K562 (cell line): ENCODE measurements at regions not wholly inside any gene's neighbourhood (a gene's known extent, or its start where the extent isn't known, plus 50 kb on each side); places are given as distances from the start of the nearest gene placed in this dataset.

Experiments used
- ATAC-seq: fragments of 200-7000 bp; cut with Tn5 transposase; 3 replicates; pipeline ENCODE4 v1.9.1; 2020; ENCODE audit warnings: moderate library complexity
- BruUV-seq: library from RNA; stranded (reverse); fragments of 400-500 nt; replicated peaks from 2 replicates; lab custom pipeline; 2021; lab: Mats Ljungman, UMichigan
- CTCF ChIA-PET: fragments of 300-600 bp; formaldehyde crosslinking; extraction: SDS; loops from one replicate; lab custom pipeline; 2021; ENCODE audit warnings: low intra/inter-chr PET ratio; lab: Yijun Ruan, JAX
- POLR2A ChIA-PET: fragments of 300-600, 350-650 bp; sonication (Branson Sonifier 250); formaldehyde crosslinking; extraction: SDS; loops from one replicate; lab custom pipeline; 2021; ENCODE audit warnings: antibody characterized with exemption, inconsistent platforms; lab: Yijun Ruan, JAX
- DNase-seq, 4 experiments: peaks; one replicate each; pipeline versions ENCODE4 v3.0.0 to v3.0.0-alpha.2; 2011 to 2018; ENCODE audit warnings: low spot score in 3 of 4, mixed read lengths in 3 of 4; ENCODE audit errors: extremely low read depth in 1 of 4
- FAIRE-seq: peaks from 2 replicates; lab custom pipeline; 2011; peaks lifted over from hg19 to GRCh38; lab: Jason Lieb, UNC
- H2AFZ ChIP-seq: 2 replicates; pipeline ENCODE4 v1.6.0; 2011; ENCODE audit warnings: low read depth, low read length, control low read depth, inconsistent platforms
- H3K27ac ChIP-seq: fragments of 200-600 bp; 3 replicates; pipeline ENCODE4 v1.8.0; 2011; ENCODE audit warnings: low read depth, mild to moderate bottlenecking, control low read depth, inconsistent platforms, low read length, moderate library complexity, mixed read lengths; ENCODE audit errors: extremely low read depth
- H3K27me3 ChIP-seq, 2 experiments: fragments of 300-600 bp in 1 of 2; 2 replicates in 1 of 2; 3 replicates in 1 of 2; pipeline versions ENCODE4 v1.6.0 to v1.8.0; 2011; ENCODE audit warnings: inconsistent platforms in 2 of 2, low read length in 2 of 2, mild to moderate bottlenecking in 1 of 2, mixed read lengths in 1 of 2, moderate library complexity in 1 of 2; ENCODE audit not compliant: control insufficient read depth in 2 of 2, insufficient read depth in 2 of 2
- H3K36me3 ChIP-seq: fragments of 300-600 bp; 3 replicates; pipeline ENCODE4 v1.8.0; 2011; ENCODE audit warnings: mild to moderate bottlenecking, low read length, inconsistent platforms; ENCODE audit not compliant: control insufficient read depth, insufficient read depth
- H3K4me1 ChIP-seq, 2 experiments: fragments of 200-600 bp in 1 of 2; replicated peaks in 1 of 2; 2 replicates in 1 of 2; 3 replicates in 1 of 2; pipeline versions ENCODE4 v1.5.1 to v1.8.0; 2011; ENCODE audit warnings: inconsistent platforms in 2 of 2, low read length in 2 of 2, mild to moderate bottlenecking in 1 of 2, mixed read lengths in 1 of 2, moderate library complexity in 1 of 2; ENCODE audit not compliant: control insufficient read depth in 2 of 2, insufficient read depth in 2 of 2
- H3K4me2 ChIP-seq: 2 replicates; pipeline ENCODE4 v1.6.1; 2011; ENCODE audit warnings: low read length, control low read depth, inconsistent platforms, mixed read lengths; ENCODE audit not compliant: insufficient read depth
- H3K4me3 ChIP-seq: fragments of 200-600 bp; sonication (generic), shearing (Covaris generic); 2 replicates; pipeline ENCODE4 v1.5.1; 2016; ENCODE audit warnings: control low read depth, inconsistent platforms
- H3K79me2 ChIP-seq: fragments of 200-600 bp; 3 replicates; pipeline ENCODE4 v1.8.0; 2011; ENCODE audit warnings: low read length, inconsistent platforms; ENCODE audit not compliant: control insufficient read depth, insufficient read depth
- H3K9ac ChIP-seq, 2 experiments: 2 replicates each; pipeline versions ENCODE4 v1.6.0 to v1.6.1; 2011; ENCODE audit warnings: low read depth in 2 of 2, low read length in 2 of 2, control low read depth in 1 of 2, inconsistent platforms in 1 of 2, mild to moderate bottlenecking in 1 of 2, mixed read lengths in 1 of 2; ENCODE audit not compliant: insufficient read depth in 1 of 2
- H3K9me1 ChIP-seq: one replicate; pipeline ENCODE4 v1.6.0; 2011; ENCODE audit warnings: inconsistent platforms, mild to moderate bottlenecking, low read length, moderate library complexity; ENCODE audit not compliant: control insufficient read depth, insufficient read depth
- H3K9me3 ChIP-seq: replicated peaks from 2 replicates; pipeline ENCODE4 v1.5.1; 2011; ENCODE audit warnings: low read depth, low read length, inconsistent platforms; ENCODE audit not compliant: control insufficient read depth, insufficient read depth
- H4K20me1 ChIP-seq: replicated peaks from 2 replicates; pipeline ENCODE4 v1.6.1; 2011; ENCODE audit warnings: low read length, inconsistent platforms, mixed read lengths; ENCODE audit not compliant: control insufficient read depth, insufficient read depth
- ARID1B ChIP-seq: fragments of 450-650 bp; IDR thresholded peaks from 2 replicates; pipeline ENCODE4 v1.6.1; 2016; ENCODE audit warnings: antibody characterized with exemption, mild to moderate bottlenecking, inconsistent platforms
- KLF6 ChIP-seq: fragments of 250-450 bp; sonication (Bioruptor Pico); IDR thresholded peaks from 2 replicates; pipeline ENCODE4 v1.4.0; 2020; ENCODE audit warnings: mild to moderate bottlenecking, moderate library complexity, borderline replicate concordance
- LCOR ChIP-seq: sonication (generic); formaldehyde crosslinking; IDR thresholded peaks from 2 replicates; pipeline ENCODE4 v1.8.0; 2022; ENCODE audit warnings: mild to moderate bottlenecking, missing genetic modification reagents
- MNT ChIP-seq, 2 experiments: fragments of 450-650 bp; conservative IDR thresholded peaks; 2 replicates each; pipeline ENCODE4 v1.6.1; 2017; ENCODE audit warnings: mild to moderate bottlenecking in 2 of 2, moderate library complexity in 2 of 2
- NEUROD1 ChIP-seq: fragments of 150-350 bp; IDR thresholded peaks from 2 replicates; pipeline ENCODE4 v1.6.1; 2014; ENCODE audit warnings: borderline replicate concordance, low read length, low read depth; ENCODE audit not compliant: partially characterized antibody
- NFE2 ChIP-seq: IDR thresholded peaks from 2 replicates; pipeline ENCODE4 v1.6.1; 2014; ENCODE audit warnings: antibody characterized with exemption, low read depth
- NR2F6 ChIP-seq: fragments of 450-650 bp; formaldehyde crosslinking; IDR thresholded peaks from 2 replicates; pipeline ENCODE4 v1.4.0; 2020; ENCODE audit warnings: mild to moderate bottlenecking
- PTRF ChIP-seq: fragments of 450-650 bp; IDR thresholded peaks from 2 replicates; pipeline ENCODE4 v1.6.1; 2016; ENCODE audit warnings: mild to moderate bottlenecking, missing genetic modification characterization, missing compliant biosample characterization
- REST ChIP-seq, 2 experiments: fragments of 450-650 bp; formaldehyde crosslinking in 1 of 2; IDR thresholded peaks; 2 replicates each; pipeline versions ENCODE4 v1.4.0 to v1.6.1; 2014 to 2020; ENCODE audit warnings: mild to moderate bottlenecking in 2 of 2, borderline replicate concordance in 1 of 2, low read depth in 1 of 2
- ZNF121 ChIP-seq: sonication (generic); formaldehyde crosslinking; conservative IDR thresholded peaks from 2 replicates; pipeline ENCODE4 v1.8.0; 2022; ENCODE audit warnings: missing genetic modification reagents
- ZNF551 ChIP-seq: fragments of 250-450 bp; sonication (Bioruptor Pico); IDR thresholded peaks from 2 replicates; pipeline ENCODE4 v1.5.0; 2021; ENCODE audit warnings: mild to moderate bottlenecking, moderate library complexity
- WGBS: fragments of 100-300 bp; shearing (Covaris generic); methylation state at CpG from one replicate; pipeline ENCODE4 v1.1.6; 2016; ENCODE audit warnings: low coverage, mixed read lengths; ENCODE audit not compliant: insufficient coverage; ENCODE audit errors: missing lambda C conversion rate; 5-methylcytosine and 5-hydroxymethylcytosine counted together
- in situ Hi-C: fragments of 300-500 bp; cut with MboI; formaldehyde crosslinking; loops from 4 replicates; pipeline ENCODE4 v1.15.0; 2018; ENCODE audit warnings: inconsistent platforms, mixed read lengths
- intact Hi-C: fragments of 100-400 bp; cut with micrococcal nuclease; formaldehyde crosslinking; loops from 2 replicates; pipeline ENCODE4 v1.14.2; 2022

- TF ChIP-seq REST (IDR thresholded peaks at IDR 0.05; ENCODE audit: borderline replicate concordance) (no peak), REST (CRISPR knock-in tag; IDR thresholded peaks at IDR 0.05; ENCODE audit: low read depth) (no peak), NFE2 (no peak), NR2F6 (CRISPR knock-in tag) (no peak)
- TF ChIP-seq, all 486 proteins: peak for 0
Observed at GRCh38 chr18:39845106-39845505, 2109.9 kb upstream of the PIK3C3 start (continued).

- no peak overlapping the region for H3K4me3 ChIP-seq
- H3K27me3 ChIP-seq, result no peaks in the 10 kb centered on the region
- H3K79me2 ChIP-seq, result no peaks in the 10 kb centered on the region
- no peaks in the 10 kb centered on the region for H4K20me1 ChIP-seq
- no peak overlapping the region for H3K27ac ChIP-seq
- H3K9ac ChIP-seq, result no peak overlapping the region
- no peaks in the 10 kb centered on the region for H3K9me1 ChIP-seq
- H3K4me1 ChIP-seq, result no peaks in the 10 kb centered on the region
- intact Hi-C loops, result no loop called here
- no peaks in the 10 kb centered on the region for H3K36me3 ChIP-seq
- in situ Hi-C loops, result no loop called here
- POLR2A ChIA-PET, result no interaction called here
- H3K4me2 ChIP-seq, result no peak overlapping the region
- H2AFZ ChIP-seq, result no peak overlapping the region
- FAIRE-seq, result no peak
- 2% methylated on average over 4 of the region's 4 CpGs for WGBS
- BruUV-seq, result no TSS peak
- DNase-seq, result no peak
- ATAC-seq, result no peak
- CTCF ChIA-PET, result no interaction called here
- no peaks in the 10 kb centered on the region for H3K9me3 ChIP-seq
- TF ChIP-seq KLF6 (CRISPR knock-in tag) (no peak), ZNF551 (CRISPR knock-in tag) (no peak), PTRF (no peak), LCOR (no peak), ARID1B (no peak), MNT (conservative IDR thresholded peaks at IDR 0.05) (no peak), ZNF121 (CRISPR knock-in tag) (no peak), NEUROD1 (no peak)
Observed at GRCh38 chr18:39843546-39843945, 2111.5 kb upstream of the PIK3C3 start.
